Right cardiac atrium (tissue), 5 donors: ENCODE measurements at regions not wholly inside any gene's neighbourhood (a gene's known extent, or its start where the extent isn't known, plus 50 kb on each side); places are given as distances from the start of the nearest gene placed in this dataset.
"Not testable (repeated sequence)": the region's sequence is repeated elsewhere in the genome, so short reads cannot be mapped to it uniquely, and the experiment has no call there.

Experiments used
- ATAC-seq, 2 donors: fragments of 200-7000 bp; cut with Tn5 transposase; one replicate each; pipeline versions ENCODE4 v1.8.0 to v1.9.1; 2020; ENCODE audit warnings: moderate library complexity in 2 of 2, mild to moderate bottlenecking in 1 of 2
- DNase-seq, 3 donors: peaks; one replicate each; pipeline ENCODE4 v3.0.0-alpha.2; 2020
- H3K27ac ChIP-seq: one replicate; pipeline ENCODE4 v1.5.1; 2013; ENCODE audit warnings: mild to moderate bottlenecking, low read length, control low read depth, moderate library complexity
- H3K27me3 ChIP-seq: one replicate; pipeline ENCODE4 v1.6.1; 2013; ENCODE audit not compliant: control insufficient read depth, insufficient read depth
- H3K4me1 ChIP-seq: one replicate; pipeline ENCODE4 v1.6.1; 2013; ENCODE audit warnings: low read length; ENCODE audit not compliant: control insufficient read depth, insufficient read depth
- H3K4me3 ChIP-seq: one replicate; pipeline ENCODE4 v1.5.1; 2013; ENCODE audit warnings: low read length, control low read depth
- H3K9me3 ChIP-seq: one replicate; pipeline ENCODE4 v1.6.1; 2013; ENCODE audit warnings: low read length; ENCODE audit not compliant: control insufficient read depth
- WGBS: extraction: QIAGEN DNeasy Blood & Tissue Kit; methylation state at CpG from one replicate; pipeline ENCODE4 v1.1.7; 2013; 5-methylcytosine and 5-hydroxymethylcytosine counted together
- intact Hi-C, 4 donors: fragments of 100-400 bp; cut with DNase I; formaldehyde crosslinking; loops; one replicate each; pipeline versions ENCODE4 v1.11.0 to v1.14.0; 2022 to 2023
- donor health status: healthy with polysubstance abuse.
- donor health status: DM: no; HTN: yes; CAD: no.
- donor health status: DM: no; HTN: no; CAD: no.
- donor health status: DM: no; HTN: yes; CAD: no; lungs with severe emphysema.
- donor health status: DM: yes; HTN: yes; CAD: no.

DNA sequence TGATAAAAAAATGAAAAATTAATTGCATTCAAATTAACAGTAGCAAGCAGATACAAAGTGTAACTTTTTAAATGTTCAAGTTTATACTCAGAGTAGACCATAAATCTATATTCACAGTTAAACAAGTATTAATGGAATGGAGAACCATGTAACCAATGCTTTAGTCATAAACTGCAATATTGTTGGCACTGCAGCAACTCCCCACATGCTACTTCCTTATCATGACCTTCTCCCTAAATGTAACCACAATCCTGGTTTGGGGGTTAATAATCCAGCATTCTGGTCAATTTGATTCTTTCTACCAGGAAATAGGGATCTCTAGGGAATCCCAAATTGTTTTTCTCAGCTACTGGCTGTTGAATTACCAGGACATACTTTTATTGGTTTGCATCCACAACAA, 223.9 kb upstream of the DCAF8L1 start:
- ATAC-seq = no peak
- Histone ChIP-seq H3K4me1 (no peaks in the 10 kb centered on the region), H3K9me3 (no peaks in the 10 kb centered on the region), H3K27me3 (no peaks in the 10 kb centered on the region), H3K4me3 (no peak overlapping the region), H3K27ac (no peak overlapping the region)
- intact Hi-C loops = no loop called here
- DNase-seq = no peak

DNA sequence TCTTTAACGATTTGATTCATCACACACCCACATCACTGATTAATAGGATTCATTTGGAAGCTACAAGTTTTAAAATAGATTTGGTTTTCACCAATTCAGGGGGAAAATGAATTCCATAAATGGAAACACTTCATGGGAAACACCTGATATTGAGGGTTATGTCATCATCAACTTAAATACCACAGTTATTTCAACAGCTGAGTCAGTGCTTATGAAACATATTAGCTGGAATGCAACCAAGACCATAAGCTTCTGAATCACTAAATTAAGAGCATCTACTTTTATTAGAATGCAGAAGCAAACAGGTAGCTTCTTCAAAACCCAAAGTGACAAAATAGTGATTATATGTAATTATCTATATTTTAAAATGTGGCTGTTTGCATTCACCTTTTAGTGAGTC, 207.8 kb upstream of the DCAF8L1 start:
- ATAC-seq (no peak), DNase-seq (no peak)
- Histone ChIP-seq H3K27ac (no peak overlapping the region), H3K4me3 (no peak overlapping the region), H3K27me3 (no peaks in the 10 kb centered on the region), H3K9me3 (no peaks in the 10 kb centered on the region), H3K4me1 (no peaks in the 10 kb centered on the region)
- WGBS = 69% methylated on average over 1 of the region's 1 CpG
- intact Hi-C loops = no loop called here

DNA sequence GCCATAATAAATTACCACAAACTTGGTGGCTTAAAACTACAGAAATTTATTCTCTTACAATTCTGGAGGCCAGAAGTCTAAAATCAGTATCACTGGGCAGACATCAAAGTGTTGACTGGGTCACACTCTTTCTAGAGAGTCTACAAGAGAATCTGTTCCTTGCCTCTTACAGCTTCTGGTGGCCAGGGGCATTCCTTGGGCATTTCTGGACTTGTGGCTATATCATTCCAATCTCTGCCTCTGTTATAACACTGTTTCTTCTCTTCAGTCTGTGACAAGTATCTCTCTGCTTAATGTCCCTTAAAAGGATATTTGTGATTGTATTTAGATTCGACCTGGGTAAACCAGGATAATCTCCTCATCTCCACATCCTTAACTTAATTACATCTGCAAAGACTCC, 207.3 kb upstream of the DCAF8L1 start:
- no peaks in the 10 kb centered on the region for H3K27me3 ChIP-seq
- no peaks in the 10 kb centered on the region for H3K9me3 ChIP-seq
- intact Hi-C loops = no loop called here
- no peak overlapping the region for H3K27ac ChIP-seq
- ATAC-seq (no peak), DNase-seq (no peak)
- no peaks in the 10 kb centered on the region for H3K4me1 ChIP-seq
- WGBS = 54% methylated on average over 1 of the region's 1 CpG
- no peak overlapping the region for H3K4me3 ChIP-seq

- Histone ChIP-seq H3K27me3 (no peaks in the 10 kb centered on the region), H3K4me3 (no peak overlapping the region), H3K27ac (no peak overlapping the region), H3K4me1 (no peaks in the 10 kb centered on the region), H3K9me3 (no peaks in the 10 kb centered on the region)
- DNase-seq (no peak), ATAC-seq (no peak)
- WGBS = 46% methylated on average over 2 of the region's 2 CpGs
- intact Hi-C loops = no loop called here
Observed at GRCh38 chrX:28180096-28180495, 198.8 kb upstream of the DCAF8L1 start.

GRCh38 chrX:28178206-28178605, 197.0 kb upstream of the DCAF8L1 start:
- no peak overlapping the region for H3K27ac ChIP-seq
- 96% methylated on average over 1 of the region's 1 CpG for WGBS
- H3K9me3 ChIP-seq = no peaks in the 10 kb centered on the region
- DNase-seq = no peak
- ATAC-seq = no peak
- no peak overlapping the region for H3K4me3 ChIP-seq
- H3K27me3 ChIP-seq = no peaks in the 10 kb centered on the region
- intact Hi-C loops = no loop called here
- H3K4me1 ChIP-seq = no peaks in the 10 kb centered on the region

DNA sequence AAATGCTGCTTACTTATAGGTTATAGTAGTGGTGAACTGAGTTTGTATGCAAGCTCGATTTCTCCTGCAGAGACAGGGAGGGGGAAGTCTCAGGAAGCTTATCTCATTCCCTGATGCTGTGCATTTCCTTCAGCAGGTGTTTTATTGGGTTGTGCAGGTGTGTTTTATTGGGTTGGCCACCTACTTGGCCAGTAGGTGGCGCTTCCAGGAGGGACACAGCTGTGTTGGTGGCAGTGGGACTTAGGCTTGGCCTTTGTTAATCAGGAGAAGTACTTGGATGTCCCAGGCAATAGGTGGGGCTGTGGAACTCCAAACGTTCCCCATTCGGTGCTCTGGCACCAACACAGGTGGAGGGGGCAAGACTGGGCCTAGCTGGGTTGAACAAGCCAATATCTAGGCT, 196.0 kb upstream of the DCAF8L1 start:
- no peaks in the 10 kb centered on the region for H3K9me3 ChIP-seq
- H3K27me3 ChIP-seq = no peaks in the 10 kb centered on the region
- DNase-seq (no peak), ATAC-seq (no peak)
- no peaks in the 10 kb centered on the region for H3K4me1 ChIP-seq
- H3K27ac ChIP-seq = no peak overlapping the region
- intact Hi-C loops = no loop called here
- no peak overlapping the region for H3K4me3 ChIP-seq
- WGBS = 45% methylated on average over 4 of the region's 4 CpGs

- Histone ChIP-seq H3K9me3 (no peaks in the 10 kb centered on the region), H3K4me3 (no peak overlapping the region), H3K27ac (no peak overlapping the region), H3K27me3 (no peaks in the 10 kb centered on the region), H3K4me1 (no peaks in the 10 kb centered on the region)
- WGBS = 89% methylated on average over 2 of the region's 2 CpGs
- ATAC-seq (no peak), DNase-seq (no peak)
- intact Hi-C loops = no loop called here
Observed at GRCh38 chrX:28170713-28171112, 189.5 kb upstream of the DCAF8L1 start.

- Histone ChIP-seq H3K4me3 (no peak overlapping the region), H3K4me1 (no peaks in the 10 kb centered on the region), H3K27me3 (no peaks in the 10 kb centered on the region), H3K9me3 (no peaks in the 10 kb centered on the region), H3K27ac (no peak overlapping the region)
- DNase-seq (no peak), ATAC-seq (no peak)
- intact Hi-C loops = no loop called here
- WGBS = 77% methylated on average over 9 of the region's 9 CpGs
Observed at GRCh38 chrX:28158019-28158777, 176.9 kb upstream of the DCAF8L1 start.

DNA sequence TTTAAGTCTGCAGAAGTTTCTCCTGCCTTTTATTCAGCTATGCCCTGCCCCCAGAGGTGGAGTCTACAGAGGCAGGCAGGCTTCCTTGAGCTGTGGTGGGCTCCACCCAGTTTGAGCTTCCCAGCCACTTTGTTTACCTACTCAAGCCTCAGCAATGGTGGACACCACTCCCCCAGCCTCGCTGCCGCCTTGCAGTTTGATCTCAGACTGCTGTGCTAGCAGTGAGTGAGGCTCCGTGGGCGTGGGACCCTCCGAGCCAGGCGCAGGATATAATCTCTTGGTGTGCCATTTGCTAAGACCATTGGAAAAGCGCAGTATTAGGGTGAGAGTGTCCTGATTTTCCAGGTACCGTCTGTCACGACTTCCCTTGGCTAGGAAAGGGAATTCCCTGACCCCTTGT, 171.0 kb upstream of the DCAF8L1 start:
- WGBS = 79% methylated on average over 9 of the region's 9 CpGs
- H3K4me1 ChIP-seq, H3K4me3 ChIP-seq, intact Hi-C loops, H3K27me3 ChIP-seq, ATAC-seq, H3K9me3 ChIP-seq, H3K27ac ChIP-seq: not testable (repeated sequence)
- peak in 1 of 3 donors; percentile 14 for DNase-seq

DNA sequence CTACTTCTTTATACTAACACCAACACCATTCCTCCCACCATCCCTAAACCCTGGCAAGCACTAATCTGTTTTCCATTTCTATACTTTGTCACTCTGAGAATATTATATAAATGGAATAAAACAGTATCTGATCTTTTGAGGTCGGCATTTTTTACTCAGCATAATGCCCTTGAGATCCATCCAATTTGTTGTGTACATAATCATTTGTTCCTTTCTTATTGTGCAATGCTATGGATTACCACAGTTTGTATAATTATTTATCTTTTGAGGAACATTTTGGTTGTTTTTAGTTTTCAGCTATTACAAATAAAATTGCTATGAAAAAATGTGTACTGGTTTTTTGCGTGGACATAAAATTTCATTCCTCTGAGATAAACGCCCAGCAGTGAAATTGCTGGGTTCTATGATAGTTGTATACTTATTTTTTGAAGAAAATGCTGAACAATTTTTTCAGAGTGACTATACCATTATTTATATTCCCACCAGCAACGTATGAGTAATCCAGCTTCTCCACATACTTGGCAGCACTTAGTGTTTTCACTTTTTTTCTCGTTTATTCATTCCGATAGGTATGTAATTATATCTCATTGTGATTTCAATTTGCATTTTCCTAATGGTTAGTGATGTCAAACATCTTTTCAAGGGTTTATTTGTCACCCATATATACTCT, 154.3 kb upstream of the DCAF8L1 start:
- Histone ChIP-seq H3K27ac (no peak overlapping the region), H3K27me3 (no peaks in the 10 kb centered on the region), H3K4me1 (no peaks in the 10 kb centered on the region), H3K4me3 (no peak overlapping the region), H3K9me3 (no peaks in the 10 kb centered on the region)
- no peak for ATAC-seq
- intact Hi-C loops = no loop called here
- DNase-seq = no peak
- 65% methylated on average over 6 of the region's 6 CpGs for WGBS

DNA sequence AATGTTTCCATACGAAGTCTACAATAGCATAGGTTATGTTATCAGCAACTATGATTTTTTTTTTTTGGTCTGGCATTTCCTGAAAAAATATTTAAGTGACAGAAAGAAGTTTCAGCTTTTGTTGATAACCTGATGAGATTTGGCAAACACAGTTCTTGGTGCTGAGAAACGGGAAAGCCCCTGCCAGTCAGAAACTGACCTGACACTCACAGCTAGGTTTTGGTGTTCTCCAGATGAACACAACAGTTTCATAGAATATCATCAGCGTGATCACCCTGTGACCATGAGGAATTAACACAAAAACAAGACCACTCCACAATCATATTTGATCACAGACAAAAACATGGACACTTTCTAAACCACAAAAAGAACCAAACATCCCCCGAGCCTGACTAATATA, 152.5 kb upstream of the DCAF8L1 start:
- H3K27ac ChIP-seq = no peak overlapping the region
- H3K4me3 ChIP-seq = no peak overlapping the region
- no peaks in the 10 kb centered on the region for H3K9me3 ChIP-seq
- 45% methylated on average over 4 of the region's 4 CpGs for WGBS
- no peak for ATAC-seq
- H3K27me3 ChIP-seq = no peaks in the 10 kb centered on the region
- intact Hi-C loops = no loop called here
- DNase-seq = no peak
- H3K4me1 ChIP-seq = no peaks in the 10 kb centered on the region
